Upper lobe of right lung (tissue), 1 donor: ENCODE measurements at regions not wholly inside any gene's neighbourhood (a gene's known extent, or its start where the extent isn't known, plus 50 kb on each side); places are given as distances from the start of the nearest gene placed in this dataset.

Source experiments
- ATAC-seq: fragments of 200-7000 bp; cut with Tn5 transposase; one replicate; pipeline ENCODE4 v1.9.1; 2020; ENCODE audit warnings: mild to moderate bottlenecking, moderate library complexity
- DNase-seq: peaks from one replicate; pipeline ENCODE4 v3.0.0-alpha.2; 2020
- H3K27ac ChIP-seq: fragments of 200-600 bp; one replicate; pipeline ENCODE4 v1.8.0; 2022
- H3K27me3 ChIP-seq: fragments of 200-600 bp; one replicate; pipeline ENCODE4 v1.8.0; 2022; ENCODE audit warnings: mild to moderate bottlenecking
- H3K36me3 ChIP-seq: fragments of 200-600 bp; one replicate; pipeline ENCODE4 v1.8.0; 2022
- H3K4me1 ChIP-seq: fragments of 200-600 bp; one replicate; pipeline ENCODE4 v1.8.0; 2022
- H3K4me3 ChIP-seq: fragments of 200-600 bp; one replicate; pipeline ENCODE4 v1.8.0; 2022; ENCODE audit warnings: mild to moderate bottlenecking
- H3K9me3 ChIP-seq: fragments of 200-600 bp; one replicate; pipeline ENCODE4 v1.8.0; 2022
- CTCF ChIP-seq: fragments of 200-600 bp; IDR thresholded peaks from one replicate; pipeline ENCODE4 v1.8.0; 2022; ENCODE audit warnings: antibody characterized with exemption
- intact Hi-C: fragments of 100-400 bp; cut with DNase I; formaldehyde crosslinking; loops from one replicate; pipeline ENCODE4 v1.11.0; 2022
- donor health status: DM: no; HTN: yes; CAD: no; lungs with severe emphysema.

- intact Hi-C loops, result no loop called here
- no peaks in the 10 kb centered on the region for H3K4me1 ChIP-seq
- no peaks in the 10 kb centered on the region for H3K27me3 ChIP-seq
- no peak overlapping the region for H3K27ac ChIP-seq
- H3K9me3 ChIP-seq, result no peaks in the 10 kb centered on the region
- TF ChIP-seq CTCF, result no peak
- no peak for DNase-seq
- H3K36me3 ChIP-seq, result no peaks in the 10 kb centered on the region
- H3K4me3 ChIP-seq, result no peak overlapping the region
- no peak for ATAC-seq
Observed at GRCh38 chr4:110730318-110730717, 107.4 kb upstream of the PITX2 start.

GRCh38 chr4:110733901-110734300, 111.0 kb upstream of the PITX2 start:
- Histone ChIP-seq H3K27me3 (no peaks in the 10 kb centered on the region), H3K36me3 (no peaks in the 10 kb centered on the region), H3K9me3 (no peaks in the 10 kb centered on the region), H3K27ac (no peak overlapping the region), H3K4me1 (no peaks in the 10 kb centered on the region), H3K4me3 (no peak overlapping the region)
- no peak for TF ChIP-seq CTCF
- ATAC-seq (no peak), DNase-seq (no peak)
- intact Hi-C loops, result no loop called here

GRCh38 chr4:110735686-110736085, 112.8 kb upstream of the PITX2 start:
- no peaks in the 10 kb centered on the region for H3K9me3 ChIP-seq
- TF ChIP-seq CTCF, result no peak
- no peaks in the 10 kb centered on the region for H3K36me3 ChIP-seq
- DNase-seq (no peak), ATAC-seq (no peak)
- no peaks in the 10 kb centered on the region for H3K27me3 ChIP-seq
- no peak overlapping the region for H3K4me3 ChIP-seq
- no peaks in the 10 kb centered on the region for H3K4me1 ChIP-seq
- intact Hi-C loops, result no loop called here
- H3K27ac ChIP-seq, result no peak overlapping the region

- ATAC-seq, result no peak
- intact Hi-C loops, result no loop called here
- no peaks in the 10 kb centered on the region for H3K36me3 ChIP-seq
Observed at GRCh38 chr4:110737931-110738330, 115.1 kb upstream of the PITX2 start.

GRCh38 chr4:110742143-110742542, 119.3 kb upstream of the PITX2 start:
- no peak for ATAC-seq
- no peak for TF ChIP-seq CTCF

More at GRCh38 chr4:110737931-110738330, 115.1 kb upstream of the PITX2 start:
- no peak for DNase-seq
- no peak for TF ChIP-seq CTCF
- no peak overlapping the region for H3K27ac ChIP-seq
- H3K4me3 ChIP-seq, result no peak overlapping the region
- no peaks in the 10 kb centered on the region for H3K9me3 ChIP-seq
- no peaks in the 10 kb centered on the region for H3K4me1 ChIP-seq
- H3K27me3 ChIP-seq, result no peaks in the 10 kb centered on the region

GRCh38 chr4:110748071-110748470, 125.2 kb upstream of the PITX2 start:
- TF ChIP-seq CTCF, result no peak
- no peaks in the 10 kb centered on the region for H3K27me3 ChIP-seq
- H3K36me3 ChIP-seq, result no peaks in the 10 kb centered on the region
- ATAC-seq (no peak), DNase-seq (no peak)
- no peaks in the 10 kb centered on the region for H3K4me1 ChIP-seq
- no peak overlapping the region for H3K4me3 ChIP-seq
- H3K27ac ChIP-seq, result no peak overlapping the region
- no peaks in the 10 kb centered on the region for H3K9me3 ChIP-seq
- intact Hi-C loops, result no loop called here

More at GRCh38 chr4:110742143-110742542, 119.3 kb upstream of the PITX2 start:
- Histone ChIP-seq H3K27ac (no peak overlapping the region), H3K9me3 (no peaks in the 10 kb centered on the region), H3K4me1 (no peaks in the 10 kb centered on the region), H3K36me3 (no peaks in the 10 kb centered on the region), H3K27me3 (no peaks in the 10 kb centered on the region), H3K4me3 (no peak overlapping the region)
- intact Hi-C loops, result no loop called here
- DNase-seq, result no peak
